ENCODE measurements at regions not wholly inside any gene's neighbourhood (a gene's known extent, or its start where the extent isn't known, plus 50 kb on each side); places are given as distances from the start of the nearest gene placed in this dataset.

DNA sequence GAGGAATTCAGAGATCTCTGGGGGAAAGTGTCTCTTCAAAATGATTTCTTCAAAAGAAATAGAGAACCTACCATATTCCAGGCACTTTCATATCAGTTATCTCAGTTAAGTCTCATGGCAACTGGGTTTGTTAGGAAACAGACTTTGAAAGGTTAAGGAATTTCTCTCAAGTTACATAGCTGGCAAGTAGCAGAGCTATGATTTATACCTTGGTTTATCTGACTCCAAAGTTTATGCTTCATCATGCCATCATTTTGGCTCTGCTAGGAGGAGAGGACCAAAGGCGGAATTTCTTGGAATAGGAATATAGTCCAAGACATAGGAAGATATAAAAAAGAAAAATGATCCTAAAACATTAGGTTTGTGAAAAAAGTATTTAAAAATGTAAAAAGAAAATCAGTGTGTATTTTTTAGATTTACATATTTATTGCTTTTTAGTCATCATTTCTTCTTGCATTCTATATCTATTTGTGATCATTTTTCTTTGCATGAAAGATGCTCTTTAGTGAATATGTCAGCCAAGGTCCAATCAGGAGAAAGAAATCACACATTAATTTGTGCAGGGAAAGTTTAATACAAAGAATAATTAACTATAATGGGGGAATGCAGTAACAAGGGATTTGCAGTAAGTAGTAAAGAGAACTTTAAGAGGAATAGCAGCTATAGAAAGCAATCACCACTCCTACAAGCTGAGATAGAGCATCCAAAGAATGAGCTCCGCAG, 199.1 kb upstream of the ZBED5 start:
- no peak overlapping the region for H3K4me3 ChIP-seq (ENCODE audit: low read depth, low read length)
- no peak for DNase-seq (ENCODE audit: low read depth)

DNA sequence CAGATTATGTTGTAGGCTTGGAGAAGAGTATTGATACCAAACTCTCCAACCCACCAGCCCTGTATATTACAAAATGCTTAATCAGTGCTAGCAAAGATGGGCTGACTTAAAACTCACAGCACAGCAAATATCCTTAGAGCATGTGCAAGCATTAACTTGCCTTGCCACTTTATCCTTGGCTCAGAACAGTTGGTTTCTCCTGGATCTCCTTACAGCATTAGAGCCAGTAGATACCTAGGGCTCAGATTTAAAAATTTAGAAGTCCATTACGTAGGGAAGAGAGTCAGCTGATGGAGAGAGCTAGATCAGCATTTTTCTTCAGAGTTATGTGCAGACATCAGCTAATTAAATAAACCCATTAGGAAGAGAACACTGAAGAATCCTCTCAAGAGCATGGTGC, 198.5 kb upstream of the ZBED5 start:
- DNase-seq (ENCODE audit: low read depth): no peak
- no peak overlapping the region for H3K4me3 ChIP-seq (ENCODE audit: low read depth, low read length)

DNA sequence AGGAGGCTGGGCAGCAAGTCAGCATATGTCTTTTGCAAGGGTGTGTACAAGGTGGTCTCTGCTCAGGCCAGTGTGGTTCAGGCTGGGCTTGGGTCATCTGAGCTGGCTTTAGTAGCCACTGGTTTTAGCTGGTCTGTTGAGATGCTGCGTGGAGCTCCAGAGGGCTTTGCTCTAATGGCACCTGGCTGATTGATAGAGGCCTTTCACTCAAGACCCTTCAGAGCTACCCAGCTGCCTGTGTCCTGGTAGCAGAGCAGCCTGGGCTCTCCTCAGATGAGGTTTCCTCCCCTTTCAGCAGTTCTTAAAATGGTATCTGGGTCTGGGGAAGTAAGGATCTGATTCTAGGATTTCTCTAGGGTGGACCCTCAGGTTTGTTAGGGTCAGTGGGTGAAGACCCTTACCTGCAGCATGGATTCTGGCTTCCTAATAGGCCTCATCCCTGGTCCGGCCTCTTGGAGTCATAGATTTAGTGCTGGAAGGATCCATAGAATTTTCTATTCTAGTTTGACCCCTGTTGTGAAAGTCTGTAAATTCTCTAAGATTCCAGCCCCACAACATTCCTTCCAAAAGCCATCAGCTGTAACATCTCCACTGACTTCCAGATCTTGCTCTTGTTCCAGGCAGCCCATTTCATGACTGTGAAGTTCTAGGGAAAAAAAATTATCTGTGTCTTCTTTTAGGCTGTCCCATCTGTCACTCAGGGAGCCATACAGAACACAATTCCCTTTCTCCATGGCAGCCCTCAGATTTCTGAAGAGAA, 190.2 kb upstream of the ZBED5 start:
- DNase-seq (ENCODE audit: low read depth): no peak
- H3K4me3 ChIP-seq (ENCODE audit: low read depth, low read length): no peak overlapping the region

- DNase-seq (ENCODE audit: low read depth): no peak
- no peak overlapping the region for H3K4me3 ChIP-seq (ENCODE audit: low read depth, low read length)
Measured at GRCh38 chr11:11046781-11047180, 188.9 kb upstream of the ZBED5 start.

DNA sequence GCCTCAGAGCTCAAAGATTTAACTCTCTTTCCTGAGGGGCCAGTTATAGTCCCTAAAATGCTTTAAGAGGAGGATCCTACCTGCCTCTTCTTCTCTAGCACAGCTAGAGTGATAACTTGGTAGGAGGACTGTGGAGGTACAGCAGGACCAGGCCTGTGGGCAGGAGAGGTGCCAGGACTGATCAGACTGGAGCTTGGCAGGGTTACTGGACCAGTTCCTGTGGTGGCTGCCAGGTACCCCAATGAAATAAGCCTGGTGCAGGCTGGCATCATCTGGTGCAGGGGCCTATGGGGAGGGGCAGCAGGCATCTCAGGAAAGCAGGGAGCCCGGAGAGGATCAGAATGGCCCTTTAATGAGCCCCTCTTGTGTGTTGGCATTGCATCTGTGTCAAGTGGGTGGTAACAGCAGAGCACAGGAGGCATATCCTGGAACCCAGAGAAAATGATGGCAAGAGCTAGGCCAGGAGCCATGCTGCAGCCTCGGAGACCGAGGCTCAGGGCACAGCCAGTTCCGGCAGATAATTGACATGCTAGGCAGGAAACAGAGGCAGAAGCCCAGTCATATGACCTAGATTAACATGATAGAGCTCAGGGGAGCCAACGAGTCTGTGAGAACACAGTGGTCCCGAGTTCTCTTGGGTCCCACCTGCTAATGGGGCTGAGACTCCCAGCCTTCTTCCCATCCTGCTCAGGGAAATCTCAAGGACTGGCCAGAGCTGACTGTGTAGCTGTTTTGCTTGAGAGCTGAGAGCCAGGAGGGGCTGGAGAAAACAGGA, 187.5 kb upstream of the ZBED5 start:
- H3K4me3 ChIP-seq (ENCODE audit: low read depth, low read length): no peak overlapping the region
- no peak for DNase-seq (ENCODE audit: low read depth)

DNA sequence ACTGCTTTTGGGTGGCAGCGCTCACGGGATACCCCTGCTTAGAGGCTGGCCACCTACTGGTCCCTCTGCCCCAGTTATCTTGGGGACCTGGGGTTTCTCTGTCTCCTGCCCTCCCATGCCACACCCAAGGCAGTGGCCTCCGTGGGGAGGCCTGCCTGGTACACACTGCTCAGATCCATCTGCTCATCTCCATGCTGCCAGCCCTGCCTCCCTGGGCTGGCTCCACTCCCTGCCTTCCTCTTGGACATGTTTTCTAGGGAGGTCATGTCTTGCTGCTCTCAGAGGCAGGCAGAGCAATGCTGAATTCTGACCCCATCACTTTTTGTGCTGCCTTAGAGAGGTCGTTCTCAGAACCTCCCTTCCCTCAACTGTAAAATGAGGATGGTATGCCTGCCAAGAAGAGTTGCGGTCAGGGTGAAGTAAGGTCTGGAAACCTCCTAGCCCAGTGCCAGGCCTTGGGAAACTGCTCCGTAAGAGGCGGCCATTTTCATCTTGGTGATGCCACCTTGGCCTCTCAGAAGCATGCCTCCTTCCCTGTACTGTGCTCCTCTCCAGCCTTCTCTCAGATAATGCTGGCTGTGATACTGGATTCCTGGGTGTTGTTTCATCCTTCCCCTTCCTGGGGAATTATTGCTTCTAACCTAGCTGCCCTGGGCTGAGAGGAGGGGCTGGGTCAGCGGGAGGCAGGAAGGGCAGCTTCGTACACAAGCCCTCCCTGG, 186.4 kb upstream of the ZBED5 start:
- DNase-seq (ENCODE audit: low read depth): no peak
- no peak overlapping the region for H3K4me3 ChIP-seq (ENCODE audit: low read depth, low read length)

- no peak for DNase-seq (ENCODE audit: low read depth)
- no peak overlapping the region for H3K4me3 ChIP-seq (ENCODE audit: low read depth, low read length)
Measured at GRCh38 chr11:11043721-11044120, 185.9 kb upstream of the ZBED5 start.

GRCh38 chr11:11039208-11039965, 181.5 kb upstream of the ZBED5 start:
- no peak for DNase-seq (ENCODE audit: low read depth)
- no peak overlapping the region for H3K4me3 ChIP-seq (ENCODE audit: low read depth, low read length)

DNA sequence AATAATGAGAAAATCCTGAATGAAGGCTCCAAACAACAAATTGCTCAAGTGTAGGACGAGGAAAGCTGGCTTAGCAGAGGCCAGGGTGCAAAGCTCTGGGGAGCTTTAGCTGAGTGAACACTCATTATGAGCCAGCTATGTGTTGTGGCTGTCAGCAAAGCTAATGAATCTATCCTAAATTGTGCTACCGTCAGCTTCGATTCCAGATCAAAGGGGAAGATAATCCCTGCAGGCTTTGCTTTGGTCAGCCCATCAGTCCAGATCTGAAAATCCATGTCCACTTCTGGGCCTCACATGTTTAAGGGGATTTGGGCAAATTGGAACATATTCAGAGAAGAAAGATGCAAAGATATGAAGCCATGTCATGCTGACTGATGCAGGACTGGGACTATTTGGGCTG, 180.9 kb upstream of the ZBED5 start:
- no peak overlapping the region for H3K4me3 ChIP-seq (ENCODE audit: low read depth, low read length)

GRCh38 chr11:11038352-11038751, 180.5 kb upstream of the ZBED5 start:
- DNase-seq (ENCODE audit: low read depth): no peak
- H3K4me3 ChIP-seq (ENCODE audit: low read depth, low read length): no peak overlapping the region

More for the DNA sequence above, 180.9 kb upstream of the ZBED5 start:
- DNase-seq (ENCODE audit: low read depth): no peak

- H3K4me3 ChIP-seq (ENCODE audit: low read depth, low read length): no peak overlapping the region
- peak; percentile 11 for DNase-seq (ENCODE audit: low read depth)
Measured at GRCh38 chr11:11036848-11037732, 179.2 kb upstream of the ZBED5 start.

- DNase-seq (ENCODE audit: low read depth): no peak
- H3K4me3 ChIP-seq (ENCODE audit: low read depth, low read length): no peak overlapping the region
Measured at GRCh38 chr11:11036185-11036847, 178.5 kb upstream of the ZBED5 start.

- DNase-seq (ENCODE audit: low read depth): no peak
- no peak overlapping the region for H3K4me3 ChIP-seq (ENCODE audit: low read depth, low read length)
Measured at GRCh38 chr11:11035331-11035730, 177.5 kb upstream of the ZBED5 start.

DNA sequence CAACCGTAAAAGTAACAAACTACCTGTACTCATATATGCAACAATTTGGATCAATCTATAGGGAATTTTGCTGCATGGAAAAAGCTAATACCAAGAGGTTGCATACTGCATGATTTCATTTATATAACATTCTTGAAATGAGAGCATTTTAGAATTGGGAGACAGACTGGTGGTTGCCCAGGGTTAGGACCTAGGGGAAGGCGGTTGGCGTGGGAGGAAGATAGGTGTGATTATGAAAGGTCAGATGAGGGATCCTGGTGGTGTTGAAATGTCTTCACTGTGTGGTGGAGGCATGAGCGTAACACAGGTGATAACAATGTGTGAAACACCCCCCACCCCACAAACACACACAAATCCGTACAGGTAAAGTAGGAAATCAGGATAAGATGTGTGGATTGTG, 176.6 kb upstream of the ZBED5 start:
- no peak overlapping the region for H3K4me3 ChIP-seq (ENCODE audit: low read depth, low read length)
- DNase-seq (ENCODE audit: low read depth): no peak

DNA sequence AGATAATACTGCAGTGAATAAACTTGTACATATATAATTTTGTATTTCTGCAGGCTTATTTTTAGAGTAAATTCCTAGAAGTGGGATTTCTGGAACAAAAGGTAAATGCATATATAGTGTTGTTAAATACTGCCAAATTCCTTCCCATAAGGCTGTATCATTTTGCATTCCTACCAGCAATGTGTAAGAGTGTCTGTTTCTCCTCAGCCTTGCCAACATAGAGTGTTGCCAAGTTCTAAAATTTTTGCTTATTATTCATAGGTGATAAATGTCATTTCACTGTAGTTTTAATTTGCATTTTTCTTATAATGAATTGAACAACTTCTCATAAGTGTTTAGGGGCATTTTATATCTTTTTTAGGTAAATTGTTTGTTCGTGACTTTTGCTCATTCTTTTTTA, 174.2 kb upstream of the ZBED5 start:
- DNase-seq (ENCODE audit: low read depth): no peak
- H3K4me3 ChIP-seq (ENCODE audit: low read depth, low read length): no peak overlapping the region

DNA sequence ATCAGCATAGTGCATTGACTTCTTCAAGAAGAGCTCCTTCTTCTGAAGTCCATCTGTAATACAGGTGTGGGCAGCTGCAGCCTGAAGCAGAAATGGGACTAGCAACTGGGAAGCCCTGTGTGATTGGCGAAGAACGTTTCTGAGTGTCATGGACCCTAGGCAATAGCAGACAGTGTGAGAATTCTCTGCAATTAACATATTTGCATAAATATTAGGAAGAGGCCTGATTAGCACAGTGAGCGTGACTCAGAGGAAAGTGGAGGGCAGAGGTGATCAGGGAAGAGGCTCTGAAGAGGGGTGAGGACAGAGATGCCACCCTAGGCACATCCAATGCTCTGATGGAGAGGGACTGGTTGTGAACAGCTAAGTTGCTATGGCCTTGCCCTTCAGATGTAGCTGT, 171.2 kb upstream of the ZBED5 start:
- no peak for DNase-seq (ENCODE audit: low read depth)
- H3K4me3 ChIP-seq (ENCODE audit: low read depth, low read length): no peak overlapping the region

DNA sequence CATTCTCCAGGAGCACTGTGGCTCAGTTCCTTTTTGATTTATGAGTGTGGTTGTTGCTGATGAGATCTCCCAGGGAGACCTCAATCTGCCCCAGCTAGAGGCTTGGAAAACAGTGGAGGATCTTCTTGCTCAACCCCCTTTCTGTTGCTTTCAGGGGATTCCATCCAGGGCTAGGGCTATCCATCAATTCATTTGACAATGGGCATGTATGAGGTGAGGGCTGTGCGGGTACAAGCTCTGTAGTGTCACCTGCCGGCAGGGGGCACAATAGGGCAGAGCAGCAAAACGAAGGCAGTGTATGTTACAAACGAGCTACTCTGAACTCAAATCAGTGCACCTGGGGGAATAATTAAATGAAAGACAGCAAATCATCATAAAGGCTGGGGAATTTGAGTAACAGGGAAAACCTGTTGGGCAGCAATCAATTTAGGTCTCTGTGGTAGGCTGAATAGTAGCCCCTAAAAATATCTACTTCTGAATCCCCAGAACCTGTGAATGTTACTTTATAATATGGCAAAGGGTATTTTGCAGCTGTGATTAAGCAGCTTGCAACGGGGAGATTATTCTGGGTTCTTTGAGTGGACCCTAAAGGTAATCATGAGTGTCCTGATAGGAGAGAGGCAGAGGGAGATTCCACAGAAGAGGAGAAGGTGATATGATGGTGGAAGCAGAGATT, 170.3 kb upstream of the ZBED5 start:
- H3K4me3 ChIP-seq (ENCODE audit: low read depth, low read length): no peak overlapping the region
- peak; percentile 25 for DNase-seq (ENCODE audit: low read depth)
